Amygdala (tissue), 56 donors: ENCODE measurements at regions not wholly inside any gene's neighbourhood (a gene's known extent, or its start where the extent isn't known, plus 50 kb on each side); places are given as distances from the start of the nearest gene placed in this dataset.
A peak's percentile ranks its signal among the peaks of the same experiment; 100 is the strongest.
"Not testable (repeated sequence)": the region's sequence is repeated elsewhere in the genome, so short reads cannot be mapped to it uniquely, and the experiment has no call there.

Source experiments
- DNase-seq, 56 donors: peaks; one replicate each; lab custom pipeline; 2025; lab: John Stamatoyannopoulos, UW

DNA sequence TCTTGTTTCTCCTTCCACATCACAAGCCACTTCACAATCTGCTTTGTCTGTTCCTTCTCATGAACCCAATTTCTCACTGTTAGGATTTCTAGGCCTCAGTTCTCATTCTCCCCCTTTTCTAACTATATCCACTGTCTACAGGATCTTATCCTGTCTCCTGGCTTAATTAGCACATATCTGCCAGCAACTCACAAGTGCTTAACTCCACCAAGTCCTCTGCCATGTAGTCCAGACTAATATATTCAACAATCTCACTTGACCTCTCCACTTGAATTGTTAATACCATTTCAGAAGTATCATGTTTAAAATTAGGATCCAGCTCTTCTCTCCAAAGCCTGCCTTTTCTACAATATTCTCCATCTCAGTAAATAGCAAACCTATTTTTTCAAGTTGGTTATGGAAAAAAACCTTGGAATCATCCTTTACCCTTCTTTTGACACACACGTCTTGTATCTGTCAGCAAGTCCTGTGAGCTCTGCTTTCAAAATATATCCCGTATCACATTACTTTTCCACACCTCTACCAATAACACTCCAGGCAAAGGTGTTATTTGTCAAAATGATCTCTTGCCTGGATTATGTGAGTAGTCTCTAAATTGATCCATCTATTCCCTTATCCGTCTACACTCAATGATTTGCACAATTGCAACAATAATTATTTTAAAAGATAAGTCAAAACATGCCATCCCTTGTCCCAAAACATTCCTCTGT, 127.2 kb upstream of the SLIT2 start:
- DNase-seq, result no peak

DNA sequence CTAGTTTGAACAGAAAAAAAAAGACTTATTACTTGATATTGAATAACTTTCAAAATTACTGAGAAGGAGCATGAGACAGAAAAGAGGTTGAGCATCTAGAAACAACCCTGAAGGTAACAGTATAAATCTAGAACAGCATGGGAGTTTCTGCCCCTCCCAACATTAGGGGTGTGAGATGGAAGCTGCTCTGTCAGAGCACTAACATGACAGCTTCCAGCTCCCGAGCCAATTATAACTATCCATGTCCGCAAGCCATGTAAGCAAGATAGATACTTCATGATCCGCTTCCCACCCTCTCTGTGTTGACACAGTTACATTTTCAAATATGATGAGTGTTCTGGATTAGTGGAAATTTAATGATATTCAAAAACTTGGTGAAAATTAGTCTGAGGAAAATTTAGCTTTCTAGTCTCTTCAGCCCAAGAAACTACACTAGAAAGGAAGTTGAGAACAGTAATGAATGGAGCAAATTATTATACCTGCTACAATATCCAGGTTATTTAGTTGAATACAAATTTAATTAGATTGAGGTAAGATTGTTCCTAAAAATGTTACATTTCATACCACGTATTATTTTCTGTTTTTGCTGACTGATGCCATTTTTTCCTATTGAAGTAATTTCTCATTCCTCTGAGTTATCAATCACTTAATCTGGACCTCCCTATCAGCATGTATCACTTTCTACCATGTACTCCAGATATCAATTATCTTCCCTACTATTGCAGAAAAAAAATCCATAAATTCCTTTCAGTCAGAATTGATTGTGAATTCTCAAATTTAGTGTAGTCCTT, 129.3 kb upstream of the SLIT2 start:
- no peak for DNase-seq

DNA sequence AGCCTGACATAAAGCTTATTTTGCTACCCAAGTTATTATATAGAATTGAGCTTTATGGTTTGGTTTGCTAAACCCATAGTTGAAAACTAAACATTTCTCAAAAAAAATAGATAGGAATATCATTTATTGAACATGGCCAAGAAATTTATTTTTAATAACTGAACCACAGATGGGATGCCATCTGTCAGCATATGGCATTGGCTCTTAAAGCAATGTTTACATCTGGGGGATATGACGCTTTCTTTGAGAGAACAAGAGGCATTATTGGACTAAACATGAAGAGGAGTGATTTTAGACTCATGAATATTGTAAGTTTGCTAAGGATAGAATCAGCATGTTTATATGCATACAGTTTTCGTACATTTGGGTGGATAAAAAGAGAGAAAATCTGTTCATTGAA, 132.6 kb upstream of the SLIT2 start:
- DNase-seq, result peak in 2 of 56 donors; percentile 0 to 1

- no peak for DNase-seq
Measured at GRCh38 chr4:20109391-20109790, 142.3 kb upstream of the SLIT2 start.

GRCh38 chr4:20106921-20107320, 144.8 kb upstream of the SLIT2 start:
- DNase-seq, result no peak

GRCh38 chr4:20101831-20102230, 149.9 kb upstream of the SLIT2 start:
- no peak for DNase-seq

DNA sequence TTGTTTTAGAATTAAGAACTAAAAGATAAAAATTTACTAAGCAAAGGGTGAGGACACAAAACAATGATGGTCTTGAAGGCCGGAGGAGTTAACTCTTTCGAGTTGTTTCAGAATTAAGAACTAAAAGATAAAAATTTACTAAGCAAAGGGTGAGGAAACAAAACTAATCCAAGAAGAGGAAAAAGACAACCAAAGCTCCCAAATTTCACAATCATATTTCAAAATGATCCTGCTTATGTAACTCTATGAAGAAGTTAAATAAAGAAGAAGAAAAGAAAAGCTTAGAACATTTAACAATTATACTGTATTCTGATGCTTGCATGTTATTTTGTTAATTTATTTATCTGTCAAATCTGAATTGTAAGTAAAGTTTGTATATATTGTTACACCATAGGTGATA, 154.8 kb upstream of the SLIT2 start:
- no peak for DNase-seq

- DNase-seq, result no peak
Measured at GRCh38 chr4:20095805-20096541, 155.7 kb upstream of the SLIT2 start.

- DNase-seq, result no peak
Measured at GRCh38 chr4:20091781-20092180, 159.9 kb upstream of the SLIT2 start.

GRCh38 chr4:20087522-20087911, 164.2 kb upstream of the SLIT2 start:
- no peak for DNase-seq

GRCh38 chr4:20086799-20087521, 164.7 kb upstream of the SLIT2 start:
- peak in 1 of 56 donors; percentile 1 for DNase-seq

GRCh38 chr4:20086067-20086798, 165.5 kb upstream of the SLIT2 start:
- DNase-seq, result peak in 4 of 56 donors; percentile 0 to 17 (median 1)

GRCh38 chr4:20085653-20086052, 166.1 kb upstream of the SLIT2 start:
- DNase-seq, result no peak

DNA sequence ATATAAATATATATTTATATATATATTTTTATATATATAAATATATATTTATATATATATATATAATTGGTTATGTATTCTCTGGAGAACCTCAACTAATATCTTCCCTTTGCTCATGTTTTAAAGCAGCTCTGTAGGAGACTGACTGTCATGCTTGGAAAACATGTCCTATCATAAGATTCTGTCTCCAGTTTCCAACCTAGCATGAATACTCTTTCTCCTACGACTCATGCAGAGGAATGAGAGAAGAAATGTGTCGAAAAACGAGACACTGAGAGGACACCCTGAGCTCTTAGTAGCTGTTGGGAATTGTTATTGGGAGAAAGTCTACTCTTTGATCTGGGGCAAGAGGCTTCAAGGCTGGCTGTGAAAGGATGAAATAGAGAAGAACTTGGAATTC, 166.5 kb upstream of the SLIT2 start:
- DNase-seq, result no peak

DNA sequence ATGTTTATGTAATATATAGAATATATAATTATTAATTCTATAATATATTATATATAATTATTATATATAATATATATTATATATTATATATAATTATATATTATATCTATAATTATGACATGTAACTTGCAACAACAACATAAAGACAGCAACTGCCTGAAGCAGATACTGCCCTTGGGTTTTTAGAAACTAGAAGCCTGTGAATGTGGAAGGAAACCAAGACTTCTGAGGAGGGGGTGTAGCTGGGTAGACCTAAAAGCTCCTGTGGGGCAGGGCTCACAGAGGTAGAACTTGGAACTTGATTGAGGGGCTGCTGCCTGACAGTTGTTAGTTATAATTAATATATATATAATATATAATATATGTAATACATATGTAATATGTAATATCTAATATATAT, 167.2 kb upstream of the SLIT2 start:
- no peak for DNase-seq

- no peak for DNase-seq
Measured at GRCh38 chr4:20078644-20079043, 173.1 kb upstream of the SLIT2 start.

DNA sequence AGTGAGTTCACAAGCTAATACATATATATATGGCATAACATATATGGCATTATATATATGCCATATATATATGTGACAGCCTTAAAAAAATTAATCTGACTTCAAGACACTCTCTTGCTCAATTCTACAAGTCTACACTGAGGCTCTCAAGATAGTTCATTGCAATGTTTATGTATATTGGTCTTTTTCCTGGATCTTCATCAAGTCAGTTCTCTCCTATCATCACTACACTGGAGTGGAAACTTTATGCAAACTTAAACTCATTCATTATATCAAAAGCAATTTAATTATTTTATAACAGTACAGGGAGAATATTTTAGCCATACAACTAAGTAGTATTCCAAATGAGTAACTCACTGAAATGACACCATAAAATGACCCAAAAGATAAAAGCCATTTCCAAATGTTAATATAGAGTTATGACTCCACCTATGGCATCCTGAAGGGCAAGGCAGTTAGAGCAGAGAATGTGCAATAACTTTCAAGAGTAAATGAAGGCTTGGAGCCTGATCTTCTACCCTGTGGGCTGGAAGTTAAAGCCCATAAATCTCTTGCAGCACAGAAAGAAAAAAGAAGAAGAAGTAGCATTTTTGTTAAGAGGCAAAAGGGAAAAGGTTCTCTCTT, 176.3 kb upstream of the SLIT2 start:
- DNase-seq, result no peak

DNA sequence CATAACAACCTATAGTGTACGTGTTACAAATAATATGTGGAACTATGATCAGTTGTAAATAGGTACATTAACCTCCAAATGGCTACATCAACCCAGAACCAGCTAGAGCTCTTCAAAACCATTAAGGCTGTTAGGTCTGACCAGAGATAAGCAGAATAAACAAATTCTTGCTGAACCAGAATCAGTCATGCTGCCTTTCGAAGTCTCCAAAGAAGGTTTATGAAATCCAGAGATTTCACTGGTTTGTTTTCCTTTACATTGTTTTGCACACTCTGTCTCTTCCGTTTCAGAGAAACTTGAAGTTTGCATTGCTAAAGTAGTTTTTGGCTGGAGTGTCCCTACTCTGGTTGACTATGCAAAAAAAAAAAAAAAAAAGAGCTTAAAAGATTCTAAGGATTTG, 177.3 kb upstream of the SLIT2 start:
- DNase-seq, result no peak

GRCh38 chr4:20065952-20066351, 185.8 kb upstream of the SLIT2 start:
- DNase-seq, result no peak

GRCh38 chr4:20062857-20063256, 188.8 kb upstream of the SLIT2 start:
- not testable (repeated sequence) for DNase-seq
